Fibroblast of pulmonary artery (primary cell): ENCODE measurements at regions not wholly inside any gene's neighbourhood (a gene's known extent, or its start where the extent isn't known, plus 50 kb on each side); places are given as distances from the start of the nearest gene placed in this dataset.

Source experiments
- DNase-seq: peaks from one replicate; pipeline ENCODE4 v3.0.0-alpha.2; 2010; ENCODE audit warnings: low read depth
- H3K4me3 ChIP-seq: replicated peaks from 2 replicates; pipeline ENCODE4 v1.5.1; 2011; ENCODE audit warnings: low read depth, mild to moderate bottlenecking, control low read depth, low read length, moderate library complexity
- CTCF ChIP-seq: IDR thresholded peaks from 2 replicates; pipeline ENCODE4 v1.5.1; 2011; ENCODE audit warnings: mild to moderate bottlenecking, control low read depth, low read length, inconsistent platforms; ENCODE audit errors: missing control alignments

GRCh38 chr10:6729071-6729774 is 149.1 kb upstream of the PRKCQ start:
- no peak for TF ChIP-seq CTCF
- no peak overlapping the region for H3K4me3 ChIP-seq
- DNase-seq: peak; percentile 35

- DNase-seq: no peak
- no peak overlapping the region for H3K4me3 ChIP-seq
- TF ChIP-seq CTCF: no peak
Observed at GRCh38 chr10:6726924-6727323, 146.8 kb upstream of the PRKCQ start.

- TF ChIP-seq CTCF: no peak
- peak overlapping the region; percentile 9 for H3K4me3 ChIP-seq
- peak; percentile 59 for DNase-seq
Observed at GRCh38 chr10:6722616-6723004, 142.5 kb upstream of the PRKCQ start.

GRCh38 chr10:6721964-6722615 is 142.0 kb upstream of the PRKCQ start:
- DNase-seq: peak; percentile 95
- no peak for TF ChIP-seq CTCF
- H3K4me3 ChIP-seq: peak overlapping the region; percentile 9

GRCh38 chr10:6721480-6721879 is 141.4 kb upstream of the PRKCQ start:
- DNase-seq: peak; percentile 98
- peak overlapping the region; percentile 3 for H3K4me3 ChIP-seq
- TF ChIP-seq CTCF: peak; percentile 42

GRCh38 chr10:6719561-6719960 is 139.5 kb upstream of the PRKCQ start:
- no peak for TF ChIP-seq CTCF
- DNase-seq: no peak
- no peak overlapping the region for H3K4me3 ChIP-seq

GRCh38 chr10:6718550-6718949 is 138.5 kb upstream of the PRKCQ start:
- no peak for TF ChIP-seq CTCF
- DNase-seq: no peak
- no peak overlapping the region for H3K4me3 ChIP-seq
